ENCODE measurements at regions not wholly inside any gene's neighbourhood (a gene's known extent, or its start where the extent isn't known, plus 50 kb on each side); places are given as distances from the start of the nearest gene placed in this dataset.

GRCh38 chr13:34864671-34865070, 77.4 kb upstream of the NBEA start:
- peaks cover 17% of the 10 kb centered on the region for H3K4me1 ChIP-seq (ENCODE audit: control insufficient read depth, insufficient read depth, low read length)
- H3K9me3 ChIP-seq (replicated peaks; ENCODE audit: low read length): no peaks in the 10 kb centered on the region
- no peaks in the 10 kb centered on the region for H3K27me3 ChIP-seq (ENCODE audit: control insufficient read depth, insufficient read depth, low read length)
- H3K9ac ChIP-seq (ENCODE audit: low read depth, low read length): no peak overlapping the region
- no peak overlapping the region for H3K4me2 ChIP-seq (ENCODE audit: low read length)
- H3K4me3 ChIP-seq (ENCODE audit: low read length): no peak overlapping the region
- H3K36me3 ChIP-seq (ENCODE audit: insufficient read depth, low read length): no peaks in the 10 kb centered on the region

GRCh38 chr13:34867590-34867989, 74.5 kb upstream of the NBEA start:
- Histone ChIP-seq H3K4me3 (ENCODE audit: low read length) (no peak overlapping the region), H3K36me3 (ENCODE audit: insufficient read depth, low read length) (no peaks in the 10 kb centered on the region), H3K9me3 (replicated peaks; ENCODE audit: low read length) (no peaks in the 10 kb centered on the region), H3K4me1 (ENCODE audit: control insufficient read depth, insufficient read depth, low read length) (peaks cover 17% of the 10 kb centered on the region), H3K9ac (ENCODE audit: low read depth, low read length) (no peak overlapping the region), H3K4me2 (ENCODE audit: low read length) (peak overlapping the region; percentile 13), H3K27me3 (ENCODE audit: control insufficient read depth, insufficient read depth, low read length) (no peaks in the 10 kb centered on the region)

GRCh38 chr13:34868733-34869132, 73.3 kb upstream of the NBEA start:
- no peaks in the 10 kb centered on the region for H3K36me3 ChIP-seq (ENCODE audit: insufficient read depth, low read length)
- H3K9me3 ChIP-seq (replicated peaks; ENCODE audit: low read length): no peaks in the 10 kb centered on the region
- H3K27me3 ChIP-seq (ENCODE audit: control insufficient read depth, insufficient read depth, low read length): no peaks in the 10 kb centered on the region
- peaks cover 8% of the 10 kb centered on the region for H3K4me1 ChIP-seq (ENCODE audit: control insufficient read depth, insufficient read depth, low read length)
- H3K9ac ChIP-seq (ENCODE audit: low read depth, low read length): no peak overlapping the region
- H3K4me3 ChIP-seq (ENCODE audit: low read length): no peak overlapping the region
- H3K4me2 ChIP-seq (ENCODE audit: low read length): no peak overlapping the region

- H3K36me3 ChIP-seq (ENCODE audit: insufficient read depth, low read length): no peaks in the 10 kb centered on the region
- H3K27me3 ChIP-seq (ENCODE audit: control insufficient read depth, insufficient read depth, low read length): no peaks in the 10 kb centered on the region
- H3K9ac ChIP-seq (ENCODE audit: low read depth, low read length): no peak overlapping the region
- H3K9me3 ChIP-seq (replicated peaks; ENCODE audit: low read length): no peaks in the 10 kb centered on the region
- H3K4me3 ChIP-seq (ENCODE audit: low read length): no peak overlapping the region
- peaks cover 5% of the 10 kb centered on the region for H3K4me1 ChIP-seq (ENCODE audit: control insufficient read depth, insufficient read depth, low read length)
- H3K4me2 ChIP-seq (ENCODE audit: low read length): no peak overlapping the region
Measured at GRCh38 chr13:34869696-34870095, 72.4 kb upstream of the NBEA start.

GRCh38 chr13:34878329-34878728, 63.7 kb upstream of the NBEA start:
- Histone ChIP-seq H3K27me3 (ENCODE audit: control insufficient read depth, insufficient read depth, low read length) (peaks cover 6% of the 10 kb centered on the region), H3K4me2 (ENCODE audit: low read length) (no peak overlapping the region), H3K4me3 (ENCODE audit: low read length) (no peak overlapping the region), H3K9me3 (replicated peaks; ENCODE audit: low read length) (no peaks in the 10 kb centered on the region), H3K36me3 (ENCODE audit: insufficient read depth, low read length) (no peaks in the 10 kb centered on the region), H3K4me1 (ENCODE audit: control insufficient read depth, insufficient read depth, low read length) (no peaks in the 10 kb centered on the region), H3K9ac (ENCODE audit: low read depth, low read length) (no peak overlapping the region)

- Histone ChIP-seq H3K9me3 (replicated peaks; ENCODE audit: low read length) (no peaks in the 10 kb centered on the region), H3K4me3 (ENCODE audit: low read length) (no peak overlapping the region), H3K27me3 (ENCODE audit: control insufficient read depth, insufficient read depth, low read length) (peaks cover 11% of the 10 kb centered on the region), H3K4me2 (ENCODE audit: low read length) (no peak overlapping the region), H3K9ac (ENCODE audit: low read depth, low read length) (no peak overlapping the region), H3K4me1 (ENCODE audit: control insufficient read depth, insufficient read depth, low read length) (no peaks in the 10 kb centered on the region), H3K36me3 (ENCODE audit: insufficient read depth, low read length) (no peaks in the 10 kb centered on the region)
Measured at GRCh38 chr13:34879851-34880250, 62.2 kb upstream of the NBEA start.

- no peaks in the 10 kb centered on the region for H3K4me1 ChIP-seq (ENCODE audit: control insufficient read depth, insufficient read depth, low read length)
- H3K4me3 ChIP-seq (ENCODE audit: low read length): no peak overlapping the region
- no peaks in the 10 kb centered on the region for H3K36me3 ChIP-seq (ENCODE audit: insufficient read depth, low read length)
- no peaks in the 10 kb centered on the region for H3K9me3 ChIP-seq (replicated peaks; ENCODE audit: low read length)
- H3K27me3 ChIP-seq (ENCODE audit: control insufficient read depth, insufficient read depth, low read length): peaks cover 11% of the 10 kb centered on the region
- no peak overlapping the region for H3K4me2 ChIP-seq (ENCODE audit: low read length)
- H3K9ac ChIP-seq (ENCODE audit: low read depth, low read length): no peak overlapping the region
Measured at GRCh38 chr13:34881494-34881893, 60.6 kb upstream of the NBEA start.

- no peaks in the 10 kb centered on the region for H3K9me3 ChIP-seq (replicated peaks; ENCODE audit: low read length)
- H3K4me2 ChIP-seq (ENCODE audit: low read length): no peak overlapping the region
Measured at GRCh38 chr13:34883396-34883795, 58.7 kb upstream of the NBEA start.

GRCh38 chr13:34884366-34884765, 57.7 kb upstream of the NBEA start:
- Histone ChIP-seq H3K36me3 (ENCODE audit: insufficient read depth, low read length) (no peaks in the 10 kb centered on the region), H3K4me2 (ENCODE audit: low read length) (no peak overlapping the region), H3K4me1 (ENCODE audit: control insufficient read depth, insufficient read depth, low read length) (no peaks in the 10 kb centered on the region), H3K4me3 (ENCODE audit: low read length) (no peak overlapping the region), H3K9me3 (replicated peaks; ENCODE audit: low read length) (no peaks in the 10 kb centered on the region), H3K27me3 (ENCODE audit: control insufficient read depth, insufficient read depth, low read length) (peaks cover 11% of the 10 kb centered on the region), H3K9ac (ENCODE audit: low read depth, low read length) (no peak overlapping the region)

More at GRCh38 chr13:34883396-34883795, 58.7 kb upstream of the NBEA start:
- Histone ChIP-seq H3K27me3 (ENCODE audit: control insufficient read depth, insufficient read depth, low read length) (peaks cover 11% of the 10 kb centered on the region), H3K36me3 (ENCODE audit: insufficient read depth, low read length) (no peaks in the 10 kb centered on the region), H3K4me3 (ENCODE audit: low read length) (no peak overlapping the region), H3K9ac (ENCODE audit: low read depth, low read length) (no peak overlapping the region), H3K4me1 (ENCODE audit: control insufficient read depth, insufficient read depth, low read length) (no peaks in the 10 kb centered on the region)

GRCh38 chr13:34886121-34886875, 55.8 kb upstream of the NBEA start:
- Histone ChIP-seq H3K27me3 (ENCODE audit: control insufficient read depth, insufficient read depth, low read length) (peaks cover 11% of the 10 kb centered on the region), H3K4me2 (ENCODE audit: low read length) (no peak overlapping the region), H3K4me1 (ENCODE audit: control insufficient read depth, insufficient read depth, low read length) (no peaks in the 10 kb centered on the region), H3K9ac (ENCODE audit: low read depth, low read length) (no peak overlapping the region), H3K36me3 (ENCODE audit: insufficient read depth, low read length) (no peaks in the 10 kb centered on the region), H3K4me3 (ENCODE audit: low read length) (no peak overlapping the region), H3K9me3 (replicated peaks; ENCODE audit: low read length) (no peaks in the 10 kb centered on the region)

- Histone ChIP-seq H3K9ac (ENCODE audit: low read depth, low read length) (no peak overlapping the region), H3K9me3 (replicated peaks; ENCODE audit: low read length) (no peaks in the 10 kb centered on the region), H3K4me2 (ENCODE audit: low read length) (no peak overlapping the region), H3K36me3 (ENCODE audit: insufficient read depth, low read length) (no peaks in the 10 kb centered on the region), H3K4me1 (ENCODE audit: control insufficient read depth, insufficient read depth, low read length) (no peaks in the 10 kb centered on the region), H3K4me3 (ENCODE audit: low read length) (no peak overlapping the region), H3K27me3 (ENCODE audit: control insufficient read depth, insufficient read depth, low read length) (peaks cover 11% of the 10 kb centered on the region)
Measured at GRCh38 chr13:34886987-34887386, 55.1 kb upstream of the NBEA start.

All from skeletal muscle satellite cell (primary cell).